T1000 (cell line): ENCODE measurements at regions not wholly inside any gene's neighbourhood (a gene's known extent, or its start where the extent isn't known, plus 50 kb on each side); places are given as distances from the start of the nearest gene placed in this dataset.

Experiments
- DNase-seq: peaks from one replicate; lab custom pipeline; 2025; ENCODE audit warnings: mixed read lengths; lab: John Stamatoyannopoulos, UW

DNA sequence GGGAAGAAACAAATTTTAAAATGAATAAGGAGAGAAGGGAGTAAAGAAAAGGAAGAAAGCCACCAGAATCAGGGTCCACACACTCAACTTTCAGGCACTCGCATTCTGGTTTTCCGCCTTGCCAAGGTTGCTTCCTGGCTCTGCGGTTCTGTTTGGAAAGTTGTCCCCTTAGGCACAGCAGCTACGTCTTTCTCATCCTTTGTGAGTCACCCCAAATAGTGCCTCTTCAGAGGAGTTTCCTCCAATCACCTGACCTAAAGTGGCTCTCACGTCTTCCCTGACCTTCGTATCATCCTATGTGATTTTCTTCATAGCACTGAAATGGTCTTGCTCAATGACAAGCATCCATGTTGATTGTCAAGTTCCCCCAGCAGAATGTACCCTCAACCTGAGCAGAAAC is 99.5 kb upstream of the TMCC3 start:
- DNase-seq: no peak

DNA sequence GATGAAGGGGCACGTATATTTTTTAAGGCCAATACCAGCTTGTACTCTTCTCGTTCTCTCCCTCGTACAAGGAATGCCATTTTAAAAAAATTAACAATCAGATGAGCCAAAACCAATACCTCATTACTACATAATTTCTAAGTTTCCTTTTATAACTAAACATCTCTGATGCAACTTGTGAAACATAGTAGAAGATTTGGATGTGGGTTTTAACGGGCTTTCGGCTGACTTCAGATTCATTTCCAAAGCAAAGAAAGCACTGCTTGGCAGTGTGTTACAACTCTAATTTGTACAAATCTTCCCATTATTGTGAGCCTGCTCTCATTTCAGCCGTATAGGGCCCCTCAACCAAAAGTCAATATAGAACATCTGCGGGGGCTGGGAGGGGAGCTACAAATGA is 99.1 kb upstream of the TMCC3 start:
- DNase-seq: no peak

DNA sequence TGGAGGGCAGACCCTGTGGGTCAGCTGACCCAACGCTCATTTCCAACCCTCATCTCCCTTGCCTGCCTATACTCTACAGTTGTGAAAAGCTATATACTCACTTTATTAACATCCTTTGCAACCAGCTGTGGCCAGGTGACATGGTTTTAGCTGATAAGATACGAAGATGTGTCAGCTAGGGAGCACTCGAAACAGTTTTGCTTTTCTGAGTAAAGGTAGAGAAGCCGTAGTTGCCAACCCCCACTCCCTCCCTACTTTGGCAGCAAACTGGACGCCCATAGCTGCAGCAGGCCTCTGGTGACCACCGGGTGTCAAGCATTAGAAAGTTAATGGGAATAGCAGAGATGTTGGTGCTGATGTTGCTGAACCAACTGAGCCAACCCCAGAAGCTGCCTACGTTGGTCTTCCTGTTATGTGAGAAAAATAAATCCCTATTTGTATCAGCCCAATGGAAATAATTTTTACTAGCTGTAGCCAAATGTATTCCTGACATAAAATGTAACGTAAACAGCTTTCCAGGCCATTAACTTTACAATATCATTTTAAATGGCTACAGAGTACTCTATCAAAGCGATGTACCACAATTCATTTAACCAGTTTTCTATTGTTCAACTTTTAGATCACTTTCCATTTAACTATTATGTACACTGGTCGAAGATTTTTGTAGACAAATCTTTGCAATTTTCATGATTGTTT is 98.5 kb upstream of the TMCC3 start:
- DNase-seq: no peak

DNA sequence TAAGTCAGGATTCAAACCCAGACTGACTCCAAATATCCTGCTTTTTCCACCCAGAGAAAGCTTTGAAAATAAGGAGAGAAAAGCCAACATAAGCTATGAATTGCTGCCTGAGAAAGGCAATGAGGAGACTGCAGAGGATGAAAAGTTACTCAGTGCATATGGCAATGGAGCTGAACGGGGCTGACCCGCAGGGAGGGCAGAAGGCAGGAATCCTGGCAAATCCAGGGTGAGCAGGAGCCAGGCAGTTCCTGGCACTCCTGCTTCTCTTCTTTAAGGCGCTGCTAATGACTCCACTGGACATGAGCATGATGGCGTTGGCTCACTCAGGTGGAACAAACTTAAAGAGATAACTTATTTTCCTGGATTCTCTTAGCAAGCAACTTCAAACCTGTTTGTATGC is 95.2 kb upstream of the TMCC3 start:
- DNase-seq: no peak

GRCh38 chr12:94743174-94743573 is 92.8 kb upstream of the TMCC3 start:
- DNase-seq: no peak

DNA sequence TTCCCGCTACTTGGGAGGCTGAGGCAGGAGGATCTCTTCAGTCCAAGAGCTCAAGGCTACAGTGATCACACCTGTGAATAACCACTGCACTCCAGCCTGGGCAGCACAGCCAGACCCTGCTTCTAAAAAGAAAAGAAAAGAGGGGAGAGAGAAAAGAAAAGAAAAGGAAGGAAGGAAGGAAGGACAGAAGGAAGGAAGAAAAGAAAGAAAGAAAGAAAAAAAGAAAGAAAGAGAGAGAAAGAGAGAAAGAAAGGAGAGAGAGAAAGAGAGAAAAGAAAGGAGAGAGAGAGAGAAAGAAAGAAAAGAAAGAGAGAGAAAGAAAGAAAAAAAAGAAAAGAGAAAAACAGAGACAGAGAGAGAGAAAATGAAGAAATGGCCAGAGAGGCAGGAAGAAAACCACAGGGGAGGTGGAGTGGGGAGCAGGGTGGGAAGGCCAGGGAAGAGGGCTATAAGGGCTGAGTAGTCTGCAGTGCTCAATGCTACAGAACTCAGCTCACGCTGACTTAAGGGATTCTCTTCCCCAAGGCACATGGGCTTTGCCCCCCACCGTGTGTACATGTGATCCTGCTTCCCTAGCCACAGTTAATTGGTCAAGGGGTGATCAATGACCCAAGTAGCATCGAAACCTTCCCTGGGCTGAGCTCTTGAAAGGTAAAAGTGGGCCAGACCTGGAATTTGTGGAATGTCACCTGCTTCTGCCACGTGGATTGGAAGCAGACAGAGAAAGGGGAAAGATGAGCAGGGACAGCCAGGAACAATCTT is 90.4 kb upstream of the TMCC3 start:
- no peak for DNase-seq

- no peak for DNase-seq
Observed at GRCh38 chr12:94736820-94737219, 86.5 kb upstream of the TMCC3 start.

DNA sequence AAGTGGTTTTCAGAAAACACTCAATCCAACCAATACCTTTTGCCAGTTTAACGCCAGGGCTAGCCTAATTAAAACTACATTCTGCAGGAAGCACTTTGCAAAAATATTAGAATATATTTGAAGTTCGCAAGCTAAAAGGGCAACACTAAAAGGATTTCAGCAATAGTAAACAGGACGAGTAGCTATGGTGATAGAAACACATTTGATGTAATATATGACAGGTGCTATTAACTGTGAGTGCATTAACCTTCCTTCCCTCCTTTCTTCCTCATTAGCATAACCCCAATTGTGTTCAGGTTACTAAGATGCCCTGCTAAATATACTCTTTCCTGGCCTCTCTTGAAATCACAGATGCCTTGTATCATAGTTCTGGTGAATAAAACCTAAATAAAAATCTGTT is 85.6 kb upstream of the TMCC3 start:
- no peak for DNase-seq

DNA sequence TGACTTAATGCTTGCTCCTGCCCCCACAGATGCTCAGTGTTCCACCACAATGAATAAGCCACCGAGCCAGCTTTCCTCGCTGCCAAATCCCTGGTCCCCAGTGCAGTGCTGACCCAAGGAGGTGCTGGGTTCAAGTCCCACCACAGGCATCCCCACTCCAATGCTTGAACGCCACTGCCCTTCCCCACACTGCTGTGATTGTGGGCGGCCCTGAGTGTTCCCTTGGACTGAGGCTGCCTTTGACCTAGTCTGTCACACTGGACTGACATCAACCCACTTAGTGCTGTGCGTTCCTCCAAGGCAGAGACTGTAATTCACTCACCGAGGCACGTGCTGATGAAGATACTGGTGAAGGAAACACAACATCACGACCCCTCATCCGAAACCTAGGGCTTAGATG is 83.4 kb upstream of the TMCC3 start:
- DNase-seq: no peak

DNA sequence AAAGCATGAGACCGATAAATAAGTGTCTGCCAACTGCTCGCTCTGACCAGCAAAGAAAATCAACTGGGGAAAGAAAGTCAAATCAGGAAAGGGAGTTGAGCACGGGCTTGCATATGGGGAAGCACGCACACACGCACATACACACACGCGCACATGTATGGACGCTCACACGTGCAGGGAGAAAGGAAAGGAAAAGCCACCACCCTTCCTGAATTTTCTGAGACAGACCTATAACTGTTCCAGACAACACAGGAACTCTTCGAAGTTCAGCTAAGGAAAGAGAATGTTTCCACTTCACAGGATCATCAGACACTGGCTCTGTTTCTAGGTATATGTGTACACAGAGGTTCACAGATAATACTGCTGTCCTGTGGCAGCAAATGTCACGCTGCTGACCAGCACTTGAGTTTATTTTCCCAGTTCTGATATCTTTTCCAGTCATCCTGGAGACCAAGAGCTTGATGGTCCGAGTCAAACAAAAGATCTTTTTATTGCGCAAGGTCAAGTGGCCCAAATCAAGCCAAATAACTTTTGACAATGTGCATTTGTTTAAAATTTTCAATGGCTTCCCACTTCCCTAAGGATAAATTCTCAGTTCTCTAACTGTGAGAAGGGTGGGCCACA is 82.1 kb upstream of the TMCC3 start:
- DNase-seq: no peak

- no peak for DNase-seq
Observed at GRCh38 chr12:94731733-94732360, 81.5 kb upstream of the TMCC3 start.

GRCh38 chr12:94730847-94731246 is 80.5 kb upstream of the TMCC3 start:
- DNase-seq: no peak

DNA sequence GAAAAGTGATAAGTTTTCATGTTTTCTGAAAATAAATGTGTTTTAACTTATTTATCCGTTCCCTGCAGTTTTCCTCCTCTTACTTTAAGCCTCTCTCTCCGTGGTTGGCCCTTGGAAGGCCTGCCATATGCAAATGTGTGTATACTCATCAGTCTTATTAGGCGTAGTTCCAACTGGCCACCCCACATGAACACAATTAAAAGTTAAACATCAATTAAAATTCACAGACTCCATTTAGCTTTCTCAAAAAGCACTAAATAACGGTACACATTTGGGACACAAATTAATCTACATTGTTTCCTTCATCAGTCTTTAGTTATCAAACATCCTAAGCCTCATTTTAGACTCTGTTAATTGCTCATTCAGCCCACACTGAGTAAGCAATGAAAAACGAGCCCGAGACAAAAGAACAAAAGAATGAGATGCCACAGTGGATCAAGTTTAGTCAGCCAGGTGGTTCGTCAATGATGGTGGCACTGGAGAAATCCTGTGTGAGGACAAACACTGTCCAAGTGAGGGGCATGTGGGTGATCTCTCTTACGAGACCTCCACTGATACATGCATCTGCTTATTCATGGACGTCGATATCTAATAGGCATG is 76.0 kb upstream of the TMCC3 start:
- DNase-seq: no peak

DNA sequence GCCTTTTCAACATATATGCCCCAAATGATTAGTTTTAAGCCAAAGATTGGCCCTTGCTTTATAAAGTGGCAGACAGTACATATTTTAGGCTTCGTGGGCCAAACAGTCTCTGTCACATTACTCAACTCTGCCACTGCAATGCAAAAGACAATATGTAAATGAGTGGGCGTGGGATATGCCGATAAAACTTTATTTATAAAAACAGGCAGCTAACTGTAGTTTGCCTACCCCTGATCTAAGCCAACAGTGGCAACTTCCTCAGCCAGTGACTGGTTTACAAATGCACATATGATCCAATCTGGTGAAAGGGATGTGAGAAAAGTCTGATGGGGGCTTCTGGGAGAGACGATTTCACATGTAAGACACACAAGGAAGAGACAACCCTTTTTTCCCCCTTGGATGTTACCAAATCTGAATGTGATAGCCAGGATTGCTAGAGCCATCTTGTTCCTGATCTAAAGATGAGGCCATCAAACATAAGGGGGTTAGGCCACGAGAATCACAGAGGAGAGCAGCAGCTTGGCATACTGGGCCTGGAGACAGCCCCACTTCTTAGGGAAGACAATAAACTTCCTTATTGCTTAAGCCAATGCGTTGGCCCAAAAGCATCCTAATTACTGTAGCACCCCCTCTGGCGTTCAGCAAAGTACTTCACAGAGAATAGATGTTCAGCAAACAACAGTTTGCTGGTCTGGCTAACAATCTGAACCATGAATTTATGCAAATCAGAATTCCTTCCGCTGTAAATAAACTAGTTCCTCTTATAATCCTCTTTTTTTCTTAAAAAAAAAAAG is 75.2 kb upstream of the TMCC3 start:
- no peak for DNase-seq

DNA sequence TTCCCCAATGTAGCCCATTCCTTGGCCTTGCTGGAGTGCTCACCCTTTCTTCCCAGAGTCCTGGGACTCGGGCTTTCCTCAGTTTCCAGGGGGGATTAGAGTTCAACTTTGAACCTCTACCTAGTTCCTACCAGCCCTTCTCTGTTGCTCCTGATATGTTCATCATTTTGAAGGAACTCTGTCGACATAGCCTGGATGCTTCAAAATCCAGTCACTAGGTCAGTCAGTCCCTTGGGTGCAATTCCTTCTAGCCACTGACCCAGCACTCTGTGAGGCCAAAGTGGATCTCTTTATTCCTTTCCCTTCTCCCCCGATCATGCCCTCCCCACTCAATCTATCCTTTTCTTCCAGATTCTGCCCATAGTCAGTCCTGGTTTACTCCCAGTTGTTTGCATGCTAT is 72.3 kb upstream of the TMCC3 start:
- no peak for DNase-seq

GRCh38 chr12:94721173-94721572 is 70.8 kb upstream of the TMCC3 start:
- no peak for DNase-seq

DNA sequence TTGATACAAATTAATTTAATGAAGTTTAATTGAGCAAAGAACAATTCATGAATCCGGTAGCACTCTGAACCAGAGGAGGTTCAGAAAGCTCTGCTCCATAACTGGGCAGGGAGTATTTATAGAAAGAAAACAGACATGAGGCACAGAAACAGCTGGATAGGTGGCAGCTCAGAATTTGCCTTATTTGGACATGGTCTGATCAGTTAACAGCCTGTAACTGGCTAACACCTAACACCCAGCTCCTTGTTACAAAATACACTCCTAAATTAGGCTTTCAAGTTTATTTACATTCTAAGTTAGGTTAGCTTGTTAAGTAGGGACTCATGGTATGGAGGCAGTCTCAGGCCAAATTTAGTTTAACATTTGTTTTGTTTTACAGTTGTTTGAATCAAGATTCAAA is 67.8 kb upstream of the TMCC3 start:
- no peak for DNase-seq

DNA sequence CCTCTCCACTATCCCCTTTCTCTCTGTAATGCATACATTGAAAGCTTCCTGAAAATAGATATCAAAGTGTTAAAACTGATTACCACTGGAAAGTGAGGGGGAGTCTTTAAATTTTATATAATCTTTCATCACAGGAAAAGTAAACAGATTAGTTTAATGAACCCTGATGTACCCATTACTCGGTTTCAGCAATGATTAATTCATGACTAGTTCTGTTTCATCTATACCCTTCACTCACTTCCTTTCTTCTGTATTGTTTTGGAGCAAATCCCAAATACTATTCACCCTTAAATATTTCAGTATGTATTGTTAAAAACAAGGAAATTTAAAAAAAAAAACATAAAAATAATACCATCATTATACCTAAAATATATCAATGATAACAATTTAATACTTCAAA is 67.3 kb upstream of the TMCC3 start:
- no peak for DNase-seq

DNA sequence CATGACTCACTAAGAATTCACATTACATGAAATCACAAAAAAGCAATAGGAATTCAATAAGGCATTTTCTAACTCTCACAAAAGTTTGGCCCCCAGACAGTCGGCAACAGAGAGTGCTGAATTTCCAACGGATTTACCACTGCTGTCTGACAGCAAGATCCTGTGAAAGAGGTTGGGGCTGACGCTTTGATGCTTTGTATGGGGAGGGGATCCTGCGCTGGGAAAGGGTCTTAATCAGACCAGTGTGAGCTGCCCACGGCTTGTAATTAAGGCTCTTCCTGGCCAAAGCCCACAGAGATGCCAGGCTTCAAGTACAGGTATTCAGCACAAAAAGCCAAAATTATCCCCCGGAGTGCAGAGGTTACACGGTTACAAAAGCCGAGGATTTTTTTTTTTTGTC is 66.8 kb upstream of the TMCC3 start:
- DNase-seq: no peak

GRCh38 chr12:94716339-94716738 is 66.0 kb upstream of the TMCC3 start:
- DNase-seq: no peak

DNA sequence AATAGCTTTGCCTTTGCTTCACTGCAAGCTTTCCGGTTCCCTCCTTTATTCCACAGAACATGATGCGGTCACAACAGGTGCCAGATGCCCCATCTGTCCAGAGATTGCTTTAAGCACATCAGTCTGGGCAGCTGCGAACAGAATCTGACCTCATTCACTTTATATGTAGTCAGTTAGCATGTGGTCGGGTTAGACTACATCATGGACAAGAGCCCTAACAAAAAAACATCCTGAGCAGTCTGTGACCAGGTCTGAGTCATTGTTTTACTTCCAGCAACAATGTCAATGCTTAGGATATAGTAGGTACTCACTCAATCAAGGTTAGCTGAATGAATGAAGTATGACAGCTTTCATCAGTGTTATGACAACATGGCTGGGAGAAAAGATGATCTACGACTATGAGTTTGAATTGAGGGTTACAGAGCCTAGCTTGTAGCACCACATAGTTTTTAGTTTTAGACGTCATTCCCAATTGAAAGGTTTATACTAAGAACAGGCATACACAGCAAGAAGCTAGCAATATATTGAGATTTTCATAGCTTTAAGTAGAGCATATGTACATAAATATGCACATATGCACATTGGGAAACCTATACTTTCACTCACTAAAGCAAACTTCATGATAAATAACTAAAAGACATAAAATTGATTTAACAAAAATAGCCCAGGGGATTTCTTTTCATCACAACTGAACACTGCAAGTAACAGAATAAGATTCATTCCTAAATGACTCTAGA is 64.2 kb upstream of the TMCC3 start:
- DNase-seq: no peak
